Fibroblast of lung (primary cell): ENCODE measurements at regions not wholly inside any gene's neighbourhood (a gene's known extent, or its start where the extent isn't known, plus 50 kb on each side); places are given as distances from the start of the nearest gene placed in this dataset.

Experiments used
- DNase-seq, 2 donors: peaks; one replicate each; pipeline versions ENCODE4 v3.0.0 to v3.0.0-alpha.2; 2010; ENCODE audit warnings: low read depth in 2 of 2
- H2AFZ ChIP-seq: 2 replicates; pipeline ENCODE4 v1.5.1; 2012; ENCODE audit warnings: low read length, control low read depth, inconsistent platforms
- H3K27ac ChIP-seq: 2 replicates; pipeline ENCODE4 v1.5.1; 2011; ENCODE audit warnings: low read length, control low read depth; ENCODE audit not compliant: insufficient read depth
- H3K27me3 ChIP-seq: 2 replicates; pipeline ENCODE4 v1.5.1; 2011; ENCODE audit warnings: mild to moderate bottlenecking, low read length; ENCODE audit not compliant: control insufficient read depth, insufficient read depth
- H3K36me3 ChIP-seq: 2 replicates; pipeline ENCODE4 v1.5.1; 2011; ENCODE audit warnings: low read length; ENCODE audit not compliant: control insufficient read depth, insufficient read depth
- H3K4me1 ChIP-seq: 2 replicates; pipeline ENCODE4 v1.5.1; 2011; ENCODE audit warnings: low read length; ENCODE audit not compliant: control insufficient read depth, insufficient read depth; ENCODE audit errors: extremely low read depth
- H3K4me2 ChIP-seq: 2 replicates; pipeline ENCODE4 v1.5.1; 2011; ENCODE audit warnings: low read length, control low read depth; ENCODE audit not compliant: insufficient read depth; ENCODE audit errors: extremely low read depth
- H3K4me3 ChIP-seq, 4 experiments: fragments of 200-600 bp in 1 of 4; sonication (generic) in 1 of 4; replicated peaks in 1 of 4; 2 replicates each; pipeline ENCODE4 v1.5.1; 2011 to 2016; ENCODE audit warnings: low read length in 4 of 4, low read depth in 3 of 4, mild to moderate bottlenecking in 3 of 4, control low read depth in 2 of 4, inconsistent platforms in 1 of 4, mixed read lengths in 1 of 4; ENCODE audit not compliant: insufficient read depth in 1 of 4; ENCODE audit errors: control extremely low read depth in 1 of 4
- H3K79me2 ChIP-seq: 2 replicates; pipeline ENCODE4 v1.5.1; 2012; ENCODE audit warnings: mild to moderate bottlenecking, low read length, inconsistent platforms; ENCODE audit not compliant: control insufficient read depth, insufficient read depth
- H3K9ac ChIP-seq: 2 replicates; pipeline ENCODE4 v1.5.1; 2011; ENCODE audit warnings: mild to moderate bottlenecking, low read length, control low read depth; ENCODE audit not compliant: insufficient read depth
- H3K9me3 ChIP-seq: 2 replicates; pipeline ENCODE4 v1.5.1; 2012; ENCODE audit warnings: low read depth, low read length; ENCODE audit not compliant: control insufficient read depth, insufficient read depth
- H4K20me1 ChIP-seq: 2 replicates; pipeline ENCODE4 v1.5.1; 2011; ENCODE audit warnings: low read length; ENCODE audit not compliant: control insufficient read depth, insufficient read depth; ENCODE audit errors: extremely low read depth
- EZH2 ChIP-seq: IDR thresholded peaks from 2 replicates; pipeline ENCODE4 v1.5.1; 2012; ENCODE audit warnings: low read length, control low read depth, mild to moderate bottlenecking; ENCODE audit errors: missing control alignments
- TF ChIP-seq, protein P1 (sequence below), 2 donors: IDR thresholded peaks in 1 of 2; conservative IDR thresholded peaks in 1 of 2; 1 replicate in 1 of 2; 2 replicates in 1 of 2; pipeline ENCODE4 v1.5.1; 2011 to 2012; ENCODE audit warnings: low read length in 2 of 2, control low read depth in 1 of 2, inconsistent platforms in 1 of 2, low read depth in 1 of 2, mild to moderate bottlenecking in 1 of 2

- H3K79me2 ChIP-seq: no peaks in the 10 kb centered on the region
- no peaks in the 10 kb centered on the region for H3K36me3 ChIP-seq
- no peak overlapping the region for H2AFZ ChIP-seq
- no peak overlapping the region for H3K27ac ChIP-seq
- no peak overlapping the region for H3K9ac ChIP-seq
- H3K4me2 ChIP-seq: no peak overlapping the region
- H3K27me3 ChIP-seq: no peaks in the 10 kb centered on the region
- no peaks in the 10 kb centered on the region for H3K4me1 ChIP-seq
- H3K9me3 ChIP-seq: no peaks in the 10 kb centered on the region
- DNase-seq: no peak
- no peaks in the 10 kb centered on the region for H4K20me1 ChIP-seq
- no peak for TF ChIP-seq EZH2
- TF ChIP-seq, protein P1, sequence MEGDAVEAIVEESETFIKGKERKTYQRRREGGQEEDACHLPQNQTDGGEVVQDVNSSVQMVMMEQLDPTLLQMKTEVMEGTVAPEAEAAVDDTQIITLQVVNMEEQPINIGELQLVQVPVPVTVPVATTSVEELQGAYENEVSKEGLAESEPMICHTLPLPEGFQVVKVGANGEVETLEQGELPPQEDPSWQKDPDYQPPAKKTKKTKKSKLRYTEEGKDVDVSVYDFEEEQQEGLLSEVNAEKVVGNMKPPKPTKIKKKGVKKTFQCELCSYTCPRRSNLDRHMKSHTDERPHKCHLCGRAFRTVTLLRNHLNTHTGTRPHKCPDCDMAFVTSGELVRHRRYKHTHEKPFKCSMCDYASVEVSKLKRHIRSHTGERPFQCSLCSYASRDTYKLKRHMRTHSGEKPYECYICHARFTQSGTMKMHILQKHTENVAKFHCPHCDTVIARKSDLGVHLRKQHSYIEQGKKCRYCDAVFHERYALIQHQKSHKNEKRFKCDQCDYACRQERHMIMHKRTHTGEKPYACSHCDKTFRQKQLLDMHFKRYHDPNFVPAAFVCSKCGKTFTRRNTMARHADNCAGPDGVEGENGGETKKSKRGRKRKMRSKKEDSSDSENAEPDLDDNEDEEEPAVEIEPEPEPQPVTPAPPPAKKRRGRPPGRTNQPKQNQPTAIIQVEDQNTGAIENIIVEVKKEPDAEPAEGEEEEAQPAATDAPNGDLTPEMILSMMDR (conservative IDR thresholded peaks at IDR 0.05 in 1 of 2, IDR thresholded peaks at IDR 0.05 in 1 of 2; ENCODE audit: low read depth in 1 of 2, low read length in 2 of 2): no peak
- no peak overlapping the region for H3K4me3 ChIP-seq
Observed at GRCh38 chr5:98442448-98442847, 331.0 kb upstream of the RGMB start.

- H4K20me1 ChIP-seq: no peaks in the 10 kb centered on the region
- no peak overlapping the region for H3K4me2 ChIP-seq
- H3K79me2 ChIP-seq: no peaks in the 10 kb centered on the region
- no peaks in the 10 kb centered on the region for H3K36me3 ChIP-seq
- DNase-seq: peak in 1 of 2 donors; percentile 66
- no peaks in the 10 kb centered on the region for H3K27me3 ChIP-seq
- no peaks in the 10 kb centered on the region for H3K4me1 ChIP-seq
- no peaks in the 10 kb centered on the region for H3K9me3 ChIP-seq
- H3K9ac ChIP-seq: no peak overlapping the region
- H2AFZ ChIP-seq: no peak overlapping the region
- H3K4me3 ChIP-seq: no peak overlapping the region
- TF ChIP-seq, protein P1 (conservative IDR thresholded peaks at IDR 0.05 in 1 of 2, IDR thresholded peaks at IDR 0.05 in 1 of 2; ENCODE audit: low read depth in 1 of 2, low read length in 2 of 2): no peak
- TF ChIP-seq EZH2: no peak
- no peak overlapping the region for H3K27ac ChIP-seq
Observed at GRCh38 chr5:98443881-98444280, 329.6 kb upstream of the RGMB start.

DNA sequence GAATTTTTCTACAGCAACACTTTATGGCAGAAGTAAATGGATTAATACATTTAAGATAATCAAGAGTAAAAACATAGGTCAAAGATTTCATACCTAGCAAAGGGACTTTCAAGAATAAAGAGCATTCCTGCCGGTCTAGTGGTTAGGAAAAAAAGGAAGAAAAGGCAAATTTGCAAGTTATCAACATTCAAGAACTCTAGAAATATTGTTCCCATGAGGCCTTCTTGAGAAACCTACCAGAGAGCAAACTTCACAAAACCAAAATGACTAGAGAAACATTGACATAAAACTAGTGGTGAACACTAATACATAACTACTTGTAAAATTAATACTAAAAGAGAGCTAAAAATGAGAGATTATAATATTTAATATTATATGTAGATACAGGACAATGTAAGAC is 320.2 kb upstream of the RGMB start:
- H3K27me3 ChIP-seq: no peaks in the 10 kb centered on the region
- H3K36me3 ChIP-seq: no peaks in the 10 kb centered on the region
- H3K9ac ChIP-seq: no peak overlapping the region
- H2AFZ ChIP-seq: no peak overlapping the region
- no peak overlapping the region for H3K27ac ChIP-seq
- peaks cover 3% of the 10 kb centered on the region for H3K4me1 ChIP-seq
- no peak overlapping the region for H3K4me3 ChIP-seq
- H4K20me1 ChIP-seq: no peaks in the 10 kb centered on the region
- H3K4me2 ChIP-seq: no peak overlapping the region
- no peaks in the 10 kb centered on the region for H3K9me3 ChIP-seq
- TF ChIP-seq EZH2: no peak
- TF ChIP-seq, protein P1 (conservative IDR thresholded peaks at IDR 0.05 in 1 of 2, IDR thresholded peaks at IDR 0.05 in 1 of 2; ENCODE audit: low read depth in 1 of 2, low read length in 2 of 2): no peak
- H3K79me2 ChIP-seq: no peaks in the 10 kb centered on the region
- DNase-seq: no peak
